H1 (cell line): ENCODE measurements at regions not wholly inside any gene's neighbourhood (a gene's known extent, or its start where the extent isn't known, plus 50 kb on each side); places are given as distances from the start of the nearest gene placed in this dataset.

Experiments
- BACH1 ChIP-seq: IDR thresholded peaks from 2 replicates; pipeline ENCODE4 v1.6.1; 2012; ENCODE audit warnings: low read length, improper control_type of control experiment
- CBX5 ChIP-seq: fragments of 300-800, 300-1000 bp; sonication (generic); IDR thresholded peaks from 2 replicates; pipeline ENCODE4 v1.7.1; 2016; ENCODE audit warnings: antibody characterized with exemption, low read length, low read depth
- CEBPB ChIP-seq: IDR thresholded peaks from 2 replicates; pipeline ENCODE4 v1.6.1; 2012; ENCODE audit warnings: low read depth, low read length
- EGR1 ChIP-seq: IDR thresholded peaks from 2 replicates; pipeline ENCODE4 v1.6.1; 2011; ENCODE audit warnings: low read depth, low read length, borderline replicate concordance
- FOSL1 ChIP-seq: IDR thresholded peaks from 2 replicates; pipeline ENCODE4 v1.6.1; 2011; ENCODE audit warnings: mild to moderate bottlenecking, low read depth, low read length, moderate library complexity; ENCODE audit not compliant: insufficient read depth
- SP1 ChIP-seq: IDR thresholded peaks from 2 replicates; pipeline ENCODE4 v1.6.1; 2011; ENCODE audit warnings: low read depth, low read length
- YY1 ChIP-seq: IDR thresholded peaks from 2 replicates; pipeline ENCODE4 v1.6.1; 2011; ENCODE audit warnings: low read depth, mild to moderate bottlenecking, low read length
- TF ChIP-seq, protein P1 (sequence below): IDR thresholded peaks from 2 replicates; pipeline ENCODE4 v1.6.1; 2011; ENCODE audit warnings: low read depth, mild to moderate bottlenecking, low read length; ENCODE audit not compliant: insufficient read depth

DNA sequence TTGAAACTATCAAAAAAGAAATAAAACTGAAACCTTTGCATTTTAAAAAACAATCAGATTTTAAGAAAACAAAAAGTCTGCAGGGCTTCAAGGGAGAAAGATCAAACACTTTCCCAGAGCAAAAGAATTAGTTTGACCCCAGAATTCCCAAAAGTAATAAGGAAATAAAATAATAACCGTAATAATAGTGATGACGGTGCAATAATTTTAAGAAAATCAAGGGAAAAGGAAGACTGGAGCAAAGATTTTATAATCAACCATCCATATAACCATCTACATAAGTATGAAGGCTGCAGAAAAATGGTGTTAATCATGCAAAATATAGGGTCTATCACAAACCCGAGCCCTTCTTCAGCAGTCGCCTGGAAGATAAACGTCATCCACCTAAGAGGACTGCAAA is 634.8 kb downstream of the GALR1 start (continued):
- TF ChIP-seq YY1 (no peak), SP1 (no peak), EGR1 (no peak), CBX5 (no peak), BACH1 (no peak), CEBPB (no peak), FOSL1 (no peak)
- TF ChIP-seq, protein P1, sequence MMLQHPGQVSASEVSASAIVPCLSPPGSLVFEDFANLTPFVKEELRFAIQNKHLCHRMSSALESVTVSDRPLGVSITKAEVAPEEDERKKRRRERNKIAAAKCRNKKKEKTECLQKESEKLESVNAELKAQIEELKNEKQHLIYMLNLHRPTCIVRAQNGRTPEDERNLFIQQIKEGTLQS = no peak
